HEK293 (cell line): ENCODE measurements at regions not wholly inside any gene's neighbourhood (a gene's known extent, or its start where the extent isn't known, plus 50 kb on each side); places are given as distances from the start of the nearest gene placed in this dataset.
A peak's percentile ranks its signal among the peaks of the same experiment; 100 is the strongest.

ENCODE experiments used
- CTCF ChIA-PET: fragments of 350-600 bp; formaldehyde crosslinking; extraction: SDS; loops from one replicate; lab custom pipeline; 2021; ENCODE audit warnings: antibody characterized with exemption; lab: Yijun Ruan, JAX
- POLR2A ChIA-PET: fragments of 300-600 bp; formaldehyde crosslinking; extraction: SDS; loops from one replicate; lab custom pipeline; 2020; ENCODE audit warnings: antibody characterized with exemption, inconsistent platforms; lab: Yijun Ruan, JAX
- H3K27ac ChIP-seq: fragments of 200-500 bp; sonication (Bioruptor generic); 2 replicates; pipeline ENCODE4 v1.5.1; 2014; ENCODE audit warnings: low read depth, low read length, control low read depth, inconsistent platforms; ENCODE audit errors: extremely low read depth
- H3K36me3 ChIP-seq, 2 experiments: fragments of 200-500 bp in 1 of 2; sonication (Bioruptor generic) in 1 of 2; 1 replicate in 1 of 2; 2 replicates in 1 of 2; pipeline ENCODE4 v1.5.1; 2014 to 2017; ENCODE audit warnings: inconsistent platforms in 2 of 2, low read length in 2 of 2; ENCODE audit not compliant: control insufficient read depth in 2 of 2, insufficient read depth in 1 of 2
- H3K4me1 ChIP-seq: fragments of 200-500 bp; sonication (Bioruptor generic); 2 replicates; pipeline ENCODE4 v1.5.1; 2014; ENCODE audit warnings: mild to moderate bottlenecking, low read length, inconsistent platforms; ENCODE audit not compliant: control insufficient read depth, insufficient read depth
- H3K4me3 ChIP-seq: 2 replicates; pipeline ENCODE4 v1.5.1; 2011; ENCODE audit warnings: low read depth, mild to moderate bottlenecking, control low read depth, low read length, moderate library complexity
- H3K9me3 ChIP-seq: fragments of 200-500 bp; sonication (Bioruptor generic); 2 replicates; pipeline ENCODE4 v1.5.1; 2014; ENCODE audit warnings: low read depth, low read length, inconsistent platforms; ENCODE audit not compliant: control insufficient read depth, insufficient read depth
- BCL11B ChIP-seq: fragments of 450-650 bp; formaldehyde crosslinking; IDR thresholded peaks from 2 replicates; pipeline ENCODE4 v1.5.1; 2016; ENCODE audit warnings: low read depth, missing biosample characterization, missing genetic modification characterization
- INSM2 ChIP-seq: fragments of 450-650 bp; formaldehyde crosslinking; IDR thresholded peaks from 2 replicates; pipeline ENCODE4 v1.5.1; 2016; ENCODE audit warnings: missing biosample characterization, missing genetic modification characterization
- OSR2 ChIP-seq: fragments of 450-650 bp; formaldehyde crosslinking; IDR thresholded peaks from 2 replicates; pipeline ENCODE4 v1.5.1; 2016; ENCODE audit warnings: missing biosample characterization, missing genetic modification characterization
- PRDM2 ChIP-seq: fragments of 450-650 bp; formaldehyde crosslinking; IDR thresholded peaks from 2 replicates; pipeline ENCODE4 v1.5.1; 2016; ENCODE audit warnings: missing biosample characterization, missing genetic modification characterization, borderline replicate concordance
- TRIM28 ChIP-seq: IDR thresholded peaks from 2 replicates; pipeline ENCODE4 v1.6.1; 2011; ENCODE audit warnings: low read length, control low read depth, borderline replicate concordance
- ZBTB1 ChIP-seq: fragments of 450-650 bp; formaldehyde crosslinking; IDR thresholded peaks from 2 replicates; pipeline ENCODE4 v1.5.1; 2016; ENCODE audit warnings: missing biosample characterization, missing genetic modification characterization
- ZNF19 ChIP-seq: fragments of 450-650 bp; formaldehyde crosslinking; IDR thresholded peaks from 2 replicates; pipeline ENCODE4; 2016; ENCODE audit warnings: missing biosample characterization, missing genetic modification characterization, low read depth
- ZNF335 ChIP-seq: fragments of 450-650 bp; formaldehyde crosslinking; conservative IDR thresholded peaks from 2 replicates; pipeline ENCODE4 v1.5.1; 2016; ENCODE audit warnings: missing biosample characterization, missing genetic modification characterization
- ZNF416 ChIP-seq: fragments of 450-650 bp; formaldehyde crosslinking; IDR thresholded peaks from 2 replicates; pipeline ENCODE4 v1.5.1; 2016; ENCODE audit warnings: missing biosample characterization, missing genetic modification characterization
- ZNF449 ChIP-seq: fragments of 450-650 bp; formaldehyde crosslinking; IDR thresholded peaks from 2 replicates; pipeline ENCODE4 v1.5.1; 2017; ENCODE audit warnings: missing biosample characterization, mild to moderate bottlenecking, missing genetic modification characterization, moderate library complexity
- ZNF585B ChIP-seq: fragments of 450-650 bp; formaldehyde crosslinking; IDR thresholded peaks from 2 replicates; pipeline ENCODE4 v1.5.1; 2016; ENCODE audit warnings: missing biosample characterization, missing genetic modification characterization
- ZXDB ChIP-seq: fragments of 450-650 bp; formaldehyde crosslinking; IDR thresholded peaks from 2 replicates; pipeline ENCODE4 v1.5.1; 2016; ENCODE audit warnings: missing biosample characterization, missing genetic modification characterization
- TF ChIP-seq, protein P1 (sequence below): fragments of 450-650 bp; formaldehyde crosslinking; IDR thresholded peaks from 2 replicates; pipeline ENCODE4 v1.5.1; 2017; ENCODE audit warnings: missing biosample characterization, missing genetic modification characterization
- TF ChIP-seq, protein P2 (sequence below): fragments of 450-650 bp; formaldehyde crosslinking; IDR thresholded peaks from 2 replicates; pipeline ENCODE4 v1.5.1; 2017; ENCODE audit warnings: missing biosample characterization, missing genetic modification characterization
- TF ChIP-seq, protein P3 (sequence below): fragments of 450-650 bp; formaldehyde crosslinking; IDR thresholded peaks from 2 replicates; pipeline ENCODE4 v1.5.1; 2016; ENCODE audit warnings: missing biosample characterization, missing genetic modification characterization
- TF ChIP-seq, protein P4 (sequence below): fragments of 450-650 bp; formaldehyde crosslinking; IDR thresholded peaks from 2 replicates; pipeline ENCODE4 v1.5.0; 2017; ENCODE audit warnings: missing biosample characterization, missing genetic modification characterization, borderline replicate concordance

DNA sequence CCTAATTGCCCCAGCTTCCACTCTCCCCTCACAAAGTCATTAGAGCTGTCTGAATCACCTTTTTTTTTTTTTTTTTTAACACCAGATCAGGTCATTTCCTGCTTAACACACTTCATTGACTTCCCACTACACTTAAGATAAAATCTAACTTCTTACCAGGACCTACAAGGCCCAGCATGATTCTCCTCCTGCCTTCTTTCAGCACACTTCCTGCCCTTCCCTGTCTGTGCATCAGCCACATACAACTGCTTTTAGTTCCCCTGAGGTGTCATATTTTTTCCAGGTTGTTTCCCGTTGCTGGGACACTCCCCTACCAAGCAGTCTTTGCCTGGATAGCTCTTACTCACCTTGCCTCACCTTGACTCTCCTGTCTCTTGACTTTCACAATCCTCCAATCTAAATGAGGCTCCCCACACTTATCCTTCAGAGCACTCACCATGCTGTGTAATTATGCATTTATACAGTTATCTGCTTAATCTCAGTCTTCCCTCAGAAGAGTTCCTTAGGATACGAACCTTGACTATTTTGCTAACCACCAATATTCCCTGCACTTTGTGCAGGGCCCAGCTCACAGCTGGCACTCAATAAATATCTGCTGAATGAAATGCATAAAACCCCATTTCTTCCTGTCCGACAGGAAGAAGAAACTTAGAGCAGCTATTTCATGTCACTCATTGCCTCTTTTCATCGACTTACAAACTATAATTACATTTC is 96.6 kb upstream of the AKIP1 start:
- Histone ChIP-seq H3K4me1 (no peaks in the 10 kb centered on the region), H3K4me3 (no peak overlapping the region), H3K36me3 (no peaks in the 10 kb centered on the region), H3K9me3 (no peaks in the 10 kb centered on the region), H3K27ac (no peak overlapping the region)
- ChIA-PET POLR2A (interaction anchor here (0.9 kb wide), 1 partner anchor 126 kb away, joined by 4 read pairs; no protein-coding TSS in a partner anchor), CTCF (interaction anchor here (0.6 to 2.6 kb wide), 19 partner anchors 8 to 202 kb away, joined by 3 to 10 read pairs (median 3); no protein-coding TSS in a partner anchor)
- TF ChIP-seq, protein P1, sequence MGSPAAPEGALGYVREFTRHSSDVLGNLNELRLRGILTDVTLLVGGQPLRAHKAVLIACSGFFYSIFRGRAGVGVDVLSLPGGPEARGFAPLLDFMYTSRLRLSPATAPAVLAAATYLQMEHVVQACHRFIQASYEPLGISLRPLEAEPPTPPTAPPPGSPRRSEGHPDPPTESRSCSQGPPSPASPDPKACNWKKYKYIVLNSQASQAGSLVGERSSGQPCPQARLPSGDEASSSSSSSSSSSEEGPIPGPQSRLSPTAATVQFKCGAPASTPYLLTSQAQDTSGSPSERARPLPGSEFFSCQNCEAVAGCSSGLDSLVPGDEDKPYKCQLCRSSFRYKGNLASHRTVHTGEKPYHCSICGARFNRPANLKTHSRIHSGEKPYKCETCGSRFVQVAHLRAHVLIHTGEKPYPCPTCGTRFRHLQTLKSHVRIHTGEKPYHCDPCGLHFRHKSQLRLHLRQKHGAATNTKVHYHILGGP (tag by site-specific recombination) = no peak
- TF ChIP-seq ZNF585B (tag by site-specific recombination) (no peak), ZNF335 (tag by site-specific recombination) (0 out of 2 replicates have a peak, but pooled peaks have one; percentile 9), TRIM28 (no peak), OSR2 (tag by site-specific recombination) (no peak)
- TF ChIP-seq, protein P2, sequence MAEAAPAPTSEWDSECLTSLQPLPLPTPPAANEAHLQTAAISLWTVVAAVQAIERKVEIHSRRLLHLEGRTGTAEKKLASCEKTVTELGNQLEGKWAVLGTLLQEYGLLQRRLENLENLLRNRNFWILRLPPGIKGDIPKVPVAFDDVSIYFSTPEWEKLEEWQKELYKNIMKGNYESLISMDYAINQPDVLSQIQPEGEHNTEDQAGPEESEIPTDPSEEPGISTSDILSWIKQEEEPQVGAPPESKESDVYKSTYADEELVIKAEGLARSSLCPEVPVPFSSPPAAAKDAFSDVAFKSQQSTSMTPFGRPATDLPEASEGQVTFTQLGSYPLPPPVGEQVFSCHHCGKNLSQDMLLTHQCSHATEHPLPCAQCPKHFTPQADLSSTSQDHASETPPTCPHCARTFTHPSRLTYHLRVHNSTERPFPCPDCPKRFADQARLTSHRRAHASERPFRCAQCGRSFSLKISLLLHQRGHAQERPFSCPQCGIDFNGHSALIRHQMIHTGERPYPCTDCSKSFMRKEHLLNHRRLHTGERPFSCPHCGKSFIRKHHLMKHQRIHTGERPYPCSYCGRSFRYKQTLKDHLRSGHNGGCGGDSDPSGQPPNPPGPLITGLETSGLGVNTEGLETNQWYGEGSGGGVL (tag by site-specific recombination) = no peak

DNA sequence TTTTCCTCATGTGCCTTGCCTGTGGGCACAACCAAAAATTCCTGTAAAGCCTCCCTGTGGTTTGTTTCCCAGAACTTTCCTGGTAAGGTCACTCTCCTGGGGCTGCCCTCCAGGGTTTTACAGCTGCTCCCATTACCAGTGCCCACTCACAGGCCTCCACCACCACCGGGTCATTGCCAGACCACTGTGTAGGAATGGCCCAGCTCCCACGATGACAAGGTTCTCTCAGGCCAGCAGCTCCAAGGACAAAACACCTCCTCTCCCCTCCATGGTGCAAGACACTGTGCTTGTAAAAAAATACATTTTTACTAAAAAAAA is 96.1 kb upstream of the AKIP1 start:
- Histone ChIP-seq H3K9me3 (no peaks in the 10 kb centered on the region), H3K27ac (no peak overlapping the region), H3K36me3 (no peaks in the 10 kb centered on the region), H3K4me1 (no peaks in the 10 kb centered on the region), H3K4me3 (no peak overlapping the region)
- ChIA-PET POLR2A (no interaction called here), CTCF (interaction anchor here (0.7 to 2.6 kb wide), 8 partner anchors 8 to 203 kb away, joined by 3 to 10 read pairs (median 3); no protein-coding TSS in a partner anchor)
- TF ChIP-seq ZNF449 (tag by site-specific recombination) = no peak
- no peak for TF ChIP-seq ZNF19 (tag by site-specific recombination)
- no peak for TF ChIP-seq BCL11B (tag by site-specific recombination)
- TF ChIP-seq, protein P3, sequence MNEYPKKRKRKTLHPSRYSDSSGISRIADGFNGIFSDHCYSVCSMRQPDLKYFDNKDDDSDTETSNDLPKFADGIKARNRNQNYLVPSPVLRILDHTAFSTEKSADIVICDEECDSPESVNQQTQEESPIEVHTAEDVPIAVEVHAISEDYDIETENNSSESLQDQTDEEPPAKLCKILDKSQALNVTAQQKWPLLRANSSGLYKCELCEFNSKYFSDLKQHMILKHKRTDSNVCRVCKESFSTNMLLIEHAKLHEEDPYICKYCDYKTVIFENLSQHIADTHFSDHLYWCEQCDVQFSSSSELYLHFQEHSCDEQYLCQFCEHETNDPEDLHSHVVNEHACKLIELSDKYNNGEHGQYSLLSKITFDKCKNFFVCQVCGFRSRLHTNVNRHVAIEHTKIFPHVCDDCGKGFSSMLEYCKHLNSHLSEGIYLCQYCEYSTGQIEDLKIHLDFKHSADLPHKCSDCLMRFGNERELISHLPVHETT (tag by site-specific recombination) = no peak
- no peak for TF ChIP-seq INSM2 (tag by site-specific recombination)
- no peak for TF ChIP-seq ZXDB
- no peak for TF ChIP-seq ZBTB1 (tag by site-specific recombination)
- TF ChIP-seq PRDM2 (tag by site-specific recombination) = no peak
- TF ChIP-seq, protein P4, sequence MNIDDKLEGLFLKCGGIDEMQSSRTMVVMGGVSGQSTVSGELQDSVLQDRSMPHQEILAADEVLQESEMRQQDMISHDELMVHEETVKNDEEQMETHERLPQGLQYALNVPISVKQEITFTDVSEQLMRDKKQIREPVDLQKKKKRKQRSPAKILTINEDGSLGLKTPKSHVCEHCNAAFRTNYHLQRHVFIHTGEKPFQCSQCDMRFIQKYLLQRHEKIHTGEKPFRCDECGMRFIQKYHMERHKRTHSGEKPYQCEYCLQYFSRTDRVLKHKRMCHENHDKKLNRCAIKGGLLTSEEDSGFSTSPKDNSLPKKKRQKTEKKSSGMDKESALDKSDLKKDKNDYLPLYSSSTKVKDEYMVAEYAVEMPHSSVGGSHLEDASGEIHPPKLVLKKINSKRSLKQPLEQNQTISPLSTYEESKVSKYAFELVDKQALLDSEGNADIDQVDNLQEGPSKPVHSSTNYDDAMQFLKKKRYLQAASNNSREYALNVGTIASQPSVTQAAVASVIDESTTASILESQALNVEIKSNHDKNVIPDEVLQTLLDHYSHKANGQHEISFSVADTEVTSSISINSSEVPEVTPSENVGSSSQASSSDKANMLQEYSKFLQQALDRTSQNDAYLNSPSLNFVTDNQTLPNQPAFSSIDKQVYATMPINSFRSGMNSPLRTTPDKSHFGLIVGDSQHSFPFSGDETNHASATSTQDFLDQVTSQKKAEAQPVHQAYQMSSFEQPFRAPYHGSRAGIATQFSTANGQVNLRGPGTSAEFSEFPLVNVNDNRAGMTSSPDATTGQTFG (tag by site-specific recombination) = no peak
- TF ChIP-seq ZNF416 (tag by site-specific recombination) = no peak
